ENCODE measurements at regions not wholly inside any gene's neighbourhood (a gene's known extent, or its start where the extent isn't known, plus 50 kb on each side); places are given as distances from the start of the nearest gene placed in this dataset.

DNA sequence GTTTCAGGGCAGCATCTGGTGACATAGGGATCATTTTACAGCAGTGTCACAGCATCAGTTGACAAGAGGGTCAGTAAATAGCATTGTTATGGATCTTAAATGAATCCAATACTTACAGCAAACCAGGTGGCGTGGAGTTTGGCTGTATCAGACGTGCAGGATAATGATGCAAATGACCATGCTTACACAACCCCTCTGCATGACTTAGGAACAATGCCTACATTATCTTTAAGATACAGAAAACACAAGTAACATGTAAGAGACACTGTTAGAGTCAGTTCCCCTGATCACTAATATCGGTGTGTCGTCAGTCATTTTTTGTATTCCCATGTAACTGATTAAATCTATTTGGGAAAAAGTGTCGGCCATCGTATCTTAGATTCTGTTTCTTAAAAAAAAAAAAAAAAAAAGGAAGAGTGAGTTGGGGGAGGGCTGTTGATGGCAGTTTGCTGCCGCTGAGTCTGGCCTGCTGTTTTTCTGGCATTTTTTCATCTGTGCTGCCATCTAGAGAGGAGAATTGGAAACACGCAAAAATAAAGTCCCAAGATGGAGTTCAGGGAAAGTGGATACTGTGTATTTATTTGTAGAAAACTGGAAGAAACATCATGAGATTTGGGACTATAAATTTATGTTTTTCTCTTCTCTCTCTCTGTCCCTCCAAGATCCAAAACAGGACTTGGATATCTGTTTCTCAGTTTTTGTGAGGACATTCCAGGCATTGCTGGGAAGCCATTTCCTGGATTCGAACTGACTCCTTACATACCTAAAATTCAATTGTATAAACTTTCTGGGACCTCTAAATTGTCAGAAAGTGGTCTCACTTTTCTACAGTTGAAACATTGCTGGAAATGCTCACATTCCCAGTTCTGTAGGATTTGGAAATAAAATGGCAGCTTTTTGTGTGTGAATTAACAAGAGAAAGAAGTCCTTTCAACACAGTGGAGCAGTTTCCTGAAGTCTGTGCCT is 60.3 kb upstream of the AGPS start:
- TF ChIP-seq, protein P1, sequence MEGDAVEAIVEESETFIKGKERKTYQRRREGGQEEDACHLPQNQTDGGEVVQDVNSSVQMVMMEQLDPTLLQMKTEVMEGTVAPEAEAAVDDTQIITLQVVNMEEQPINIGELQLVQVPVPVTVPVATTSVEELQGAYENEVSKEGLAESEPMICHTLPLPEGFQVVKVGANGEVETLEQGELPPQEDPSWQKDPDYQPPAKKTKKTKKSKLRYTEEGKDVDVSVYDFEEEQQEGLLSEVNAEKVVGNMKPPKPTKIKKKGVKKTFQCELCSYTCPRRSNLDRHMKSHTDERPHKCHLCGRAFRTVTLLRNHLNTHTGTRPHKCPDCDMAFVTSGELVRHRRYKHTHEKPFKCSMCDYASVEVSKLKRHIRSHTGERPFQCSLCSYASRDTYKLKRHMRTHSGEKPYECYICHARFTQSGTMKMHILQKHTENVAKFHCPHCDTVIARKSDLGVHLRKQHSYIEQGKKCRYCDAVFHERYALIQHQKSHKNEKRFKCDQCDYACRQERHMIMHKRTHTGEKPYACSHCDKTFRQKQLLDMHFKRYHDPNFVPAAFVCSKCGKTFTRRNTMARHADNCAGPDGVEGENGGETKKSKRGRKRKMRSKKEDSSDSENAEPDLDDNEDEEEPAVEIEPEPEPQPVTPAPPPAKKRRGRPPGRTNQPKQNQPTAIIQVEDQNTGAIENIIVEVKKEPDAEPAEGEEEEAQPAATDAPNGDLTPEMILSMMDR (IDR thresholded peaks at IDR 0.05; ENCODE audit: unreplicated experiment): peak; percentile 61
- peak overlapping the region; percentile 90 for H3K27ac Mint-ChIP-seq
- H3K36me3 Mint-ChIP-seq: no peaks in the 10 kb centered on the region
- no peaks in the 10 kb centered on the region for H3K27me3 Mint-ChIP-seq (ENCODE audit: low read depth)
- H3K9me3 Mint-ChIP-seq: no peaks in the 10 kb centered on the region
- peak in 1 of 2 experiments; percentile 46 for DNase-seq (ENCODE audit: low spot score in 2 of 2, unreplicated experiment in 2 of 2)
- peaks cover 41% of the 10 kb centered on the region for H3K4me1 Mint-ChIP-seq
- peak overlapping the region; percentile 27 for H3K4me3 Mint-ChIP-seq

DNA sequence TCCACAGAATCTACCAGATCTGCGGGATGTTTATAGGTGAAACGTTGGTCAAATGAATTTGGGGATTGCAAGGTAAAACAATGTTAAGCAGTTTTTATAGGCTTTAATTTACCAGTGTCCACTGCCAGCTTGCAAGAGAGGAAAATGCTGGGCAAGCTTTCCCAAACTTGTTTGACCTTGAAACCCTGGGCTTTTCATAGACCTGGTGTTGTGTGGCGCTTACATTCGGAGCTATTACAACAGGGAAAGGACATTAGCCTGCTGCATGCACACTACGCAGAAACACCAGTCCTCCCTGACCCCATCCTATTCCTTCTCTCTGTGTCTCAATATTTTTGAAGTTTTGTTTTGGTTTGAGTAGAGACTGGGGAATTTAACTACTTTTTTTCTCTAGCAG is 59.6 kb upstream of the AGPS start:
- no peak for DNase-seq (ENCODE audit: low spot score in 2 of 2, unreplicated experiment in 2 of 2)
- peak overlapping the region; percentile 90 for H3K27ac Mint-ChIP-seq
- peaks cover 41% of the 10 kb centered on the region for H3K4me1 Mint-ChIP-seq
- TF ChIP-seq, protein P1 (IDR thresholded peaks at IDR 0.05; ENCODE audit: unreplicated experiment): no peak
- no peaks in the 10 kb centered on the region for H3K36me3 Mint-ChIP-seq
- no peaks in the 10 kb centered on the region for H3K9me3 Mint-ChIP-seq
- no peaks in the 10 kb centered on the region for H3K27me3 Mint-ChIP-seq (ENCODE audit: low read depth)
- H3K4me3 Mint-ChIP-seq: no peak overlapping the region

DNA sequence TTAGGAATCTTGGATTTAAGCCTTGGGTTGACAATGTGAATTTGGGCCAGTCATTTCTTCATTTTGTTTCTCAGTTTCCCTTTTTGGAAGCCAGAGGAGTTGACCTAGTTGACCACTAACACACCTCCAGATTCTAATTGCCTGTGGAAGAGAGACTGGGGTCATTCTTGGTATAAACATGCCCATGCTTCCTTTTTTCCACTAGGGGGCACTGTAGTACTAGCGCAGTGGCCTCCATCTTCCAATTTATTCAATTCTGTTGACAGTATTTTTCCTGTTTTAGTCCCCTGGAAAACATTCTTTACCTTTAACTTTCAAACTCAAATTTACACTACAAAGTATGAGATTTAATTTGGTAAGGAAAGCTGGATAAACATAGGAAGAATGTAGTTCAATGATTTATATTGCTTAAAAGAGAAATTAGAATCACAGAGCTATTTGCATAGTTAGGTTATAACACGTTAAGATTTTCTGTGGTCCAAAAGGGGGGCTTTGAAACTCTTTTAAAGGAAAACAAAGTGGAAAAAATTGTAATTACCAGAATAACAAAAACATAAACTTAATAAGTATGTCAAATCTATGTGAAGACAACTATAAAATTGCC is 57.5 kb upstream of the AGPS start:
- H3K4me3 Mint-ChIP-seq: no peak overlapping the region
- H3K4me1 Mint-ChIP-seq: peaks cover 40% of the 10 kb centered on the region
- DNase-seq (ENCODE audit: low spot score in 2 of 2, unreplicated experiment in 2 of 2): no peak
- peak overlapping the region; percentile 43 for H3K27ac Mint-ChIP-seq
- H3K9me3 Mint-ChIP-seq: no peaks in the 10 kb centered on the region
- no peaks in the 10 kb centered on the region for H3K27me3 Mint-ChIP-seq (ENCODE audit: low read depth)
- TF ChIP-seq, protein P1 (IDR thresholded peaks at IDR 0.05; ENCODE audit: unreplicated experiment): peak; percentile 92
- no peaks in the 10 kb centered on the region for H3K36me3 Mint-ChIP-seq

DNA sequence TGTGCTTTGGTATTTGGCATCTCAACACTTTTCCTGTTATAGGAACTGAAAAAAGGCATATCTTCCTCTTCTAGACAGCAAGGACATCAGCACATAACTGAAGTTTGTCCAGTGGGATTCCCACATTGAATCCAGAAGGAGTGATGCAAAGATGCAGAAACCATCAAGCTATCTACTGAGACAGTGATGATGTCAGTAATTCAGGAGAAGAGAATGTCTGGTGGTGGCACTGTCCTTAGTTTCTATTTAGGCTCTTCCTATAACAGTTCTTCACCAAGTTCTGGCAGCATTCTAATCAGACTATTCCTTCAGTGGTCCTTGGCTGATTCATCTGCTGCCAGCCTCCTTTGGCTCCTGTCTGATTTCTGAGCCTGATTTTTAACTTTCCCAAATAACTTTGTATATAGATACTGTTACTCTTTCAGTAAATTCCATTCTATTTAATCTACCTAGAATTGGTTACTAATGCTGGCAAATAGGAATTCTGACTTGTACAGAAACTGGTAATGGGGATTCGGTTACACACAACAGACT is 56.6 kb upstream of the AGPS start:
- peaks cover 40% of the 10 kb centered on the region for H3K4me1 Mint-ChIP-seq
- no peaks in the 10 kb centered on the region for H3K9me3 Mint-ChIP-seq
- TF ChIP-seq, protein P1 (IDR thresholded peaks at IDR 0.05; ENCODE audit: unreplicated experiment): no peak
- H3K36me3 Mint-ChIP-seq: no peaks in the 10 kb centered on the region
- no peak for DNase-seq (ENCODE audit: low spot score in 2 of 2, unreplicated experiment in 2 of 2)
- no peak overlapping the region for H3K4me3 Mint-ChIP-seq
- H3K27ac Mint-ChIP-seq: peak overlapping the region; percentile 61
- H3K27me3 Mint-ChIP-seq (ENCODE audit: low read depth): no peaks in the 10 kb centered on the region

DNA sequence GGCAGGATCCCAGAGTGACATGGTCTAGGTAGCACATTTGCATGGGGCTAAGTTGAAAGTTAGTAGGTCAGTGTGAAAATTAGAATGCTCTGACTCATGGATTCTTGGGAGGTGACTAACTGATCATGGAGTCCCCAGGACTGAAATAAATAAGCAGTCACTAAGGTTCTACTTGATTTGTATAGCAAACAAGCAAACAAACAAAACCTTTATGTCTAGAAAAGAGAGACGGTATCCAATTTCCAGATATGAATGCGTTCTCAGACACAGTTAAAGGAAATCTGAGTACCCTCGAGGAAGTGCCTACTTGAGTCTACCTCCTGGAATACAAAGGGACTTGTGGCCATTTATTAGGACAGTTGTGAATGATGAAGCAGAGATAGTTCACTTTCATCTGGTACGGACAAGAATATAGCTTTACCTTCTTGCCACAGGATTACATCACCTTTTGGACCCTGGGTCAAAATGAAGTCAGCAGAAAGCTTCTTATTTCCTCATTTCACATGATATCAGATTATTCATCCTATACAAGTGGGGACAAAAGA is 54.3 kb upstream of the AGPS start:
- H3K27ac Mint-ChIP-seq: no peak overlapping the region
- no peaks in the 10 kb centered on the region for H3K9me3 Mint-ChIP-seq
- TF ChIP-seq, protein P1 (IDR thresholded peaks at IDR 0.05; ENCODE audit: unreplicated experiment): no peak
- no peaks in the 10 kb centered on the region for H3K36me3 Mint-ChIP-seq
- no peak for DNase-seq (ENCODE audit: low spot score in 2 of 2, unreplicated experiment in 2 of 2)
- H3K4me1 Mint-ChIP-seq: peaks cover 36% of the 10 kb centered on the region
- H3K4me3 Mint-ChIP-seq: no peak overlapping the region
- H3K27me3 Mint-ChIP-seq (ENCODE audit: low read depth): no peaks in the 10 kb centered on the region

Measured in mesothelial cell of epicardium (in vitro differentiated cells).